Mesothelial cell of epicardium (in vitro differentiated cells): ENCODE measurements at regions not wholly inside any gene's neighbourhood (a gene's known extent, or its start where the extent isn't known, plus 50 kb on each side); places are given as distances from the start of the nearest gene placed in this dataset.

Experiments used
- DNase-seq, 2 experiments: peaks; one replicate each; pipeline ENCODE4 v3.0.0; 2021; ENCODE audit warnings: low spot score in 2 of 2; ENCODE audit not compliant: unreplicated experiment in 2 of 2
- H3K27ac Mint-ChIP-seq: 2 replicates; pipeline ENCODE4 v1.8.0; 2021; ENCODE audit warnings: mixed read lengths
- H3K27me3 Mint-ChIP-seq: 2 replicates; pipeline ENCODE4 v1.8.0; 2021; ENCODE audit warnings: low read depth, mixed read lengths
- H3K36me3 Mint-ChIP-seq: 2 replicates; pipeline ENCODE4 v1.8.0; 2021; ENCODE audit warnings: mixed read lengths
- H3K4me1 Mint-ChIP-seq: 2 replicates; pipeline ENCODE4 v1.8.0; 2021; ENCODE audit warnings: mixed read lengths
- H3K4me3 Mint-ChIP-seq: 2 replicates; pipeline ENCODE4 v1.8.0; 2021; ENCODE audit warnings: mild to moderate bottlenecking, moderate library complexity, mixed read lengths
- H3K9me3 Mint-ChIP-seq: 2 replicates; pipeline ENCODE4 v1.8.0; 2021; ENCODE audit warnings: mixed read lengths
- TF ChIP-seq, protein P1 (sequence below): fragments of 200-600 bp; sonication (generic); IDR thresholded peaks from one replicate; pipeline ENCODE4 v1.5.0; 2021; ENCODE audit warnings: antibody characterized with exemption; ENCODE audit not compliant: unreplicated experiment

GRCh38 chr2:19137433-19137832 is 221.0 kb downstream of the OSR1 start:
- Mint-ChIP-seq H3K9me3 (peaks cover 6% of the 10 kb centered on the region), H3K4me3 (no peak overlapping the region), H3K4me1 (peaks cover 13% of the 10 kb centered on the region), H3K36me3 (no peaks in the 10 kb centered on the region), H3K27me3 (no peaks in the 10 kb centered on the region), H3K27ac (no peak overlapping the region)
- TF ChIP-seq, protein P1, sequence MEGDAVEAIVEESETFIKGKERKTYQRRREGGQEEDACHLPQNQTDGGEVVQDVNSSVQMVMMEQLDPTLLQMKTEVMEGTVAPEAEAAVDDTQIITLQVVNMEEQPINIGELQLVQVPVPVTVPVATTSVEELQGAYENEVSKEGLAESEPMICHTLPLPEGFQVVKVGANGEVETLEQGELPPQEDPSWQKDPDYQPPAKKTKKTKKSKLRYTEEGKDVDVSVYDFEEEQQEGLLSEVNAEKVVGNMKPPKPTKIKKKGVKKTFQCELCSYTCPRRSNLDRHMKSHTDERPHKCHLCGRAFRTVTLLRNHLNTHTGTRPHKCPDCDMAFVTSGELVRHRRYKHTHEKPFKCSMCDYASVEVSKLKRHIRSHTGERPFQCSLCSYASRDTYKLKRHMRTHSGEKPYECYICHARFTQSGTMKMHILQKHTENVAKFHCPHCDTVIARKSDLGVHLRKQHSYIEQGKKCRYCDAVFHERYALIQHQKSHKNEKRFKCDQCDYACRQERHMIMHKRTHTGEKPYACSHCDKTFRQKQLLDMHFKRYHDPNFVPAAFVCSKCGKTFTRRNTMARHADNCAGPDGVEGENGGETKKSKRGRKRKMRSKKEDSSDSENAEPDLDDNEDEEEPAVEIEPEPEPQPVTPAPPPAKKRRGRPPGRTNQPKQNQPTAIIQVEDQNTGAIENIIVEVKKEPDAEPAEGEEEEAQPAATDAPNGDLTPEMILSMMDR: no peak
- no peak for DNase-seq

- Mint-ChIP-seq H3K9me3 (peaks cover 6% of the 10 kb centered on the region), H3K27ac (no peak overlapping the region), H3K4me1 (peaks cover 19% of the 10 kb centered on the region), H3K4me3 (no peak overlapping the region), H3K27me3 (no peaks in the 10 kb centered on the region), H3K36me3 (no peaks in the 10 kb centered on the region)
- TF ChIP-seq, protein P1: no peak
- DNase-seq: no peak
Observed at GRCh38 chr2:19132967-19133366, 225.5 kb downstream of the OSR1 start.

DNA sequence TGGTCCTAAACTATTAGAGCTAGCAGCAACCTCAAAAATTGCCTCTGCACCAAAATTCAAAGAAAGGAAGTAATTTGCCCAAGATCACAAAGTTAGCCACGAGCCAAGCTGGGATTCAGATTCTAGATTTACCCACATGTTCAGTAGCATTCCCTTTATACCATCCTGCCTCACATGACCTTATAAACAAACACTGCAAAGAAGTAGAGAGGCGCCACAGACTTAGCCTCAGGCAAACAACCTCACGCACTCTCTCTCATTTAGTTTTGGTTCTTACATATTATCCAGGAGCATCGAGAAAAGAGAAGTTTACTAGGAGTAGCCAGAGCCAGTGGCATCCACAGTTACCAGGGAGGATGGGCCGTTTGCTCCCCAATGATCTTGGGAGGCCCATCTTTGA is 226.6 kb downstream of the OSR1 start:
- H3K27ac Mint-ChIP-seq: no peak overlapping the region
- no peak overlapping the region for H3K4me3 Mint-ChIP-seq
- peaks cover 16% of the 10 kb centered on the region for H3K4me1 Mint-ChIP-seq
- DNase-seq: no peak
- H3K36me3 Mint-ChIP-seq: no peaks in the 10 kb centered on the region
- no peaks in the 10 kb centered on the region for H3K27me3 Mint-ChIP-seq
- H3K9me3 Mint-ChIP-seq: peaks cover 6% of the 10 kb centered on the region
- TF ChIP-seq, protein P1: no peak

DNA sequence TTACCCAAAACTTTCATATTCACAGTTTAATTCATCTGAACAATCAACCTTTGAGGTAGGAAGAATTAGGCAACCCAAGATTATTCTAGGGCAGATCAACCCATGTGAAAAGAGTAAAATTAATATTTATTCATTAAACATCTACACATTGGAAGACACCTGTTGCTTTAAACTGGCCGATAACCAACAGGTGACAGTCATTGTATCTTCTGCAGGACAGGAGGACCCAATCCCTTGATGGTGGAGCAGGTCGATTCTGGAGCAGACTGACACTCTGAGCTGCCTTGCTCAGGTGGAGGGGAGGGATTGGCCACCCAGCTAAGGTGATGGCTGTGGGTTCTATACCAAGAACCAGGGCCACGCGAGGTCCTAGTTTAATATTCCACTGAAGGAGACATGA is 230.3 kb downstream of the OSR1 start:
- no peak for DNase-seq
- TF ChIP-seq, protein P1: no peak
- H3K4me1 Mint-ChIP-seq: peaks cover 30% of the 10 kb centered on the region
- H3K27me3 Mint-ChIP-seq: no peaks in the 10 kb centered on the region
- no peaks in the 10 kb centered on the region for H3K9me3 Mint-ChIP-seq
- H3K27ac Mint-ChIP-seq: no peak overlapping the region
- no peaks in the 10 kb centered on the region for H3K36me3 Mint-ChIP-seq
- no peak overlapping the region for H3K4me3 Mint-ChIP-seq

DNA sequence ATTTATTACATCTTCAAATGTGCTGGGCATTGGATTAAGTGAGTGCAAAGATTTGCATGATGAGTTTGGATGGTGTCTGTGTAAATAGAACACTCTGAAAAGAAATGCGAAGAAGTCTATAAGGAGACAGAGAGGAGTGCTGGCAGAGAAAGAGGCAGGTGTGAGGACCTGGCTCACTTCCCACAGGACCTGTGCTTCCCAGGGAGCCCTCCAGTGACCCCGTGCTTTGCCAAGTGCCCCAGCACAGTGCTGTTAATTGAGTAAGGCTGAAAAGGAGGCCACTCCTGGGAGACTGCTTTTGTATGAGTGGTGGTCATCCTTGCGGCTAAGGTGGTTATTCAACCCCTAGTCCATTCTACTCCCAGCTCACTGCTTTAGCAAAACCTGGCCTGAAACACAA is 230.8 kb downstream of the OSR1 start:
- H3K4me1 Mint-ChIP-seq: peaks cover 30% of the 10 kb centered on the region
- no peaks in the 10 kb centered on the region for H3K36me3 Mint-ChIP-seq
- H3K27me3 Mint-ChIP-seq: no peaks in the 10 kb centered on the region
- TF ChIP-seq, protein P1: no peak
- H3K4me3 Mint-ChIP-seq: no peak overlapping the region
- no peak overlapping the region for H3K27ac Mint-ChIP-seq
- DNase-seq: no peak
- H3K9me3 Mint-ChIP-seq: no peaks in the 10 kb centered on the region
